ENCODE measurements at regions not wholly inside any gene's neighbourhood (a gene's known extent, or its start where the extent isn't known, plus 50 kb on each side); places are given as distances from the start of the nearest gene placed in this dataset.

DNA sequence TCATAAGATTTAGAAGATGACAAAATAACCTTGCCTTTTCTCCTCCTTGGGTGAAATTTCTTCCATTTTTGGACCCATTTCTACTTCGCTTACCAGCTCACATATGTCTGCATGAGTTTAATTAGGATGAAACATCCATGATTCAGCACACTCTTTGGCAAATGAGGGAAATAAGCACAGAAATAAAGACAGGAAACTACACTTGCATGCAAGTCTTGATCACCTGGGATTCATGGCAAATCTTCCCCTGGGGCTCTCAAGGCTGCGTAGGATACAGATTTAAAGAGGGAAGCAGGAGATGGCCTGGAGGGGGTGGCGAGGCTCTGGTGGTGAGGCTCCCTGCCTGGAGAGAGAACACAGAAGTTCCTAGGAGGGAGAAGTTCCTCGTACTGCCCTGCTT lies 147.8 kb downstream of the EDN3 start:
- TF ChIP-seq, protein P1, sequence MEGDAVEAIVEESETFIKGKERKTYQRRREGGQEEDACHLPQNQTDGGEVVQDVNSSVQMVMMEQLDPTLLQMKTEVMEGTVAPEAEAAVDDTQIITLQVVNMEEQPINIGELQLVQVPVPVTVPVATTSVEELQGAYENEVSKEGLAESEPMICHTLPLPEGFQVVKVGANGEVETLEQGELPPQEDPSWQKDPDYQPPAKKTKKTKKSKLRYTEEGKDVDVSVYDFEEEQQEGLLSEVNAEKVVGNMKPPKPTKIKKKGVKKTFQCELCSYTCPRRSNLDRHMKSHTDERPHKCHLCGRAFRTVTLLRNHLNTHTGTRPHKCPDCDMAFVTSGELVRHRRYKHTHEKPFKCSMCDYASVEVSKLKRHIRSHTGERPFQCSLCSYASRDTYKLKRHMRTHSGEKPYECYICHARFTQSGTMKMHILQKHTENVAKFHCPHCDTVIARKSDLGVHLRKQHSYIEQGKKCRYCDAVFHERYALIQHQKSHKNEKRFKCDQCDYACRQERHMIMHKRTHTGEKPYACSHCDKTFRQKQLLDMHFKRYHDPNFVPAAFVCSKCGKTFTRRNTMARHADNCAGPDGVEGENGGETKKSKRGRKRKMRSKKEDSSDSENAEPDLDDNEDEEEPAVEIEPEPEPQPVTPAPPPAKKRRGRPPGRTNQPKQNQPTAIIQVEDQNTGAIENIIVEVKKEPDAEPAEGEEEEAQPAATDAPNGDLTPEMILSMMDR (IDR thresholded peaks at IDR 0.05): no peak
- DNase-seq: no peak
- H3K36me3 ChIP-seq: no peaks in the 10 kb centered on the region
- H3K27ac ChIP-seq: no peak overlapping the region
- no peak overlapping the region for H3K4me3 ChIP-seq
- peaks cover 0 to 7% (median 0%) of the 10 kb centered on the region in 9 donors for H3K4me1 ChIP-seq
- H3K27me3 ChIP-seq: peaks cover 0 to 88% (median 72%) of the 10 kb centered on the region in 7 donors
- H3K9me3 ChIP-seq: no peaks in the 10 kb centered on the region
- ATAC-seq: no peak
- intact Hi-C loops (cut with DNase I): no loop called here
- 52 to 61% methylated on average over 4 of the region's 4 CpGs for WGBS, 2 donors

- DNase-seq: no peak
- Histone ChIP-seq H3K27me3 (peaks cover 0 to 84% (median 69%) of the 10 kb centered on the region in 7 donors), H3K27ac (no peak overlapping the region), H3K4me3 (no peak overlapping the region), H3K36me3 (no peaks in the 10 kb centered on the region), H3K4me1 (peaks cover 0 to 7% (median 0%) of the 10 kb centered on the region in 9 donors), H3K9me3 (no peaks in the 10 kb centered on the region)
- ATAC-seq: no peak
- WGBS, 2 donors: 64 to 68% methylated on average over 12 of the region's 12 CpGs
- TF ChIP-seq, protein P1 (IDR thresholded peaks at IDR 0.05): no peak
- intact Hi-C loops (cut with DNase I): no loop called here
These were observed 148.5 kb downstream of the EDN3 start for GRCh38 chr20:59448851-59449444.

- intact Hi-C loops (cut with DNase I): loop anchor here in 2 of 10 donors (5.0 to 10.0 kb wide), 2 partner anchors 356 to 1214 kb away; no protein-coding TSS in a partner anchor
- Histone ChIP-seq H3K27me3 (peaks cover 0 to 62% (median 47%) of the 10 kb centered on the region in 7 donors), H3K4me1 (peaks cover 0 to 16% (median 4%) of the 10 kb centered on the region in 9 donors), H3K36me3 (no peaks in the 10 kb centered on the region), H3K27ac (no peak overlapping the region), H3K9me3 (no peaks in the 10 kb centered on the region), H3K4me3 (no peak overlapping the region)
- TF ChIP-seq, protein P1 (IDR thresholded peaks at IDR 0.05): no peak
- ATAC-seq (no peak), DNase-seq (no peak)
- WGBS, 2 donors: 78 to 81% methylated on average over 8 of the region's 8 CpGs
These were observed 150.7 kb downstream of the EDN3 start for GRCh38 chr20:59451066-59451630.

DNA sequence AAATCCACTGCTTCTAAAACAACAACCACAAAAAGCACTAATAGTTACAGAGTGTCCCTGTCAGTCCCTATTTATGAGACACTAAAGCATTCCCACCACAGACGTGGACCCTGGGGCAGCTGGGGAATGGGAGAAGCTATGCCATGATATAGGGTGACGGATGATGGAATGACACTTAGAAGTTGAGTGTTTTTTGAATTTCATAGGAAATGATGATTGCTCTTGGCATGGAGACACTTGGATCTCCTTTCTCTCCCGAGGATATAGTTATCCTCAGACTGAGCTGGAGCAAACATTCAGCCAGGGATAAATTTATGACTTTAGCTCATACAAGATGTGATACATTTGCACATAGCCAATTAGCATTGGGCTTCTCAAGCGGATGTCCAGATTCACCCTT lies 151.2 kb downstream of the EDN3 start:
- DNase-seq (no peak), ATAC-seq (no peak)
- Histone ChIP-seq H3K27ac (no peak overlapping the region), H3K9me3 (no peaks in the 10 kb centered on the region), H3K4me3 (no peak overlapping the region), H3K4me1 (peaks cover 0 to 16% (median 4%) of the 10 kb centered on the region in 9 donors), H3K36me3 (no peaks in the 10 kb centered on the region), H3K27me3 (peaks cover 0 to 63% (median 42%) of the 10 kb centered on the region in 7 donors)
- WGBS, 2 donors: 52 to 59% methylated on average over 4 of the region's 4 CpGs
- TF ChIP-seq, protein P1 (IDR thresholded peaks at IDR 0.05): no peak
- intact Hi-C loops (cut with DNase I): loop anchor here in 2 of 10 donors (5.0 to 10.0 kb wide), 2 partner anchors 357 to 1214 kb away; no protein-coding TSS in a partner anchor

Measured in heart right ventricle (tissue), 16 donors.